Upper lobe of left lung (tissue), 4 donors: ENCODE measurements at regions not wholly inside any gene's neighbourhood (a gene's known extent, or its start where the extent isn't known, plus 50 kb on each side); places are given as distances from the start of the nearest gene placed in this dataset.

Experiments
- POLR2A ChIP-seq, 4 donors: fragments of 450-650 bp; IDR thresholded peaks; one replicate each; pipeline ENCODE4 v1.5.1; 2016 to 2017; ENCODE audit warnings: antibody characterized with exemption in 4 of 4, mild to moderate bottlenecking in 2 of 4
- POLR2AphosphoS5 ChIP-seq, 2 donors: sonication (generic); formaldehyde crosslinking; IDR thresholded peaks; one replicate each; pipeline ENCODE4 v1.5.1; 2017; ENCODE audit warnings: antibody characterized with exemption in 2 of 2
- TF ChIP-seq, protein P1 (sequence below), 6 experiments: fragments of 450-650 bp in 4 of 6; fragments of 200-600 bp in 2 of 6; sonication (generic) in 2 of 6; IDR thresholded peaks; one replicate each; pipeline ENCODE4 v1.5.1; 2016 to 2019; ENCODE audit warnings: antibody characterized with exemption in 6 of 6

DNA sequence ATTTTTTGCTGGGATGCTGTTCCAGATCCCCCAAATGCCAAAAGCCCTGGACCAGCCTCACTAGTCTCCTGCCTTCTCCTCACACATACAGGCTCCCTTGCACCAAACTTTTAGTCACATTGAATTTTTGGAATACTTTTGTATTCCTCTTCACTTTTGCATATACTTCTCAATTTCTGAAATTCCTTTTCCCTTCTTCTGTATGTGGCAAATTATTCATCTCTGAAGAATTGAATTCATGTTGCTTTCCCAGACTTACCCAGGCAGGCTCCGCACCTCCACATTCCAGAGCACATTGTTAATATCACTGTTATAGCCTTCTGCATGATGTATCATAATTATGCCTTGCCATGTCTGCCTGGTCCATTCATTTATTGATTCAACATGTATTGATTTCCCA lies 255.3 kb upstream of the POU3F2 start:
- TF ChIP-seq, protein P1, sequence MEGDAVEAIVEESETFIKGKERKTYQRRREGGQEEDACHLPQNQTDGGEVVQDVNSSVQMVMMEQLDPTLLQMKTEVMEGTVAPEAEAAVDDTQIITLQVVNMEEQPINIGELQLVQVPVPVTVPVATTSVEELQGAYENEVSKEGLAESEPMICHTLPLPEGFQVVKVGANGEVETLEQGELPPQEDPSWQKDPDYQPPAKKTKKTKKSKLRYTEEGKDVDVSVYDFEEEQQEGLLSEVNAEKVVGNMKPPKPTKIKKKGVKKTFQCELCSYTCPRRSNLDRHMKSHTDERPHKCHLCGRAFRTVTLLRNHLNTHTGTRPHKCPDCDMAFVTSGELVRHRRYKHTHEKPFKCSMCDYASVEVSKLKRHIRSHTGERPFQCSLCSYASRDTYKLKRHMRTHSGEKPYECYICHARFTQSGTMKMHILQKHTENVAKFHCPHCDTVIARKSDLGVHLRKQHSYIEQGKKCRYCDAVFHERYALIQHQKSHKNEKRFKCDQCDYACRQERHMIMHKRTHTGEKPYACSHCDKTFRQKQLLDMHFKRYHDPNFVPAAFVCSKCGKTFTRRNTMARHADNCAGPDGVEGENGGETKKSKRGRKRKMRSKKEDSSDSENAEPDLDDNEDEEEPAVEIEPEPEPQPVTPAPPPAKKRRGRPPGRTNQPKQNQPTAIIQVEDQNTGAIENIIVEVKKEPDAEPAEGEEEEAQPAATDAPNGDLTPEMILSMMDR (IDR thresholded peaks at IDR 0.05), result no peak
- TF ChIP-seq POLR2A (IDR thresholded peaks at IDR 0.05), result no peak
- TF ChIP-seq POLR2AphosphoS5 (IDR thresholded peaks at IDR 0.05), result no peak
